Endothelial cell of umbilical vein (primary cell): ENCODE measurements at regions not wholly inside any gene's neighbourhood (a gene's known extent, or its start where the extent isn't known, plus 50 kb on each side); places are given as distances from the start of the nearest gene placed in this dataset.
"Not testable (repeated sequence)": the region's sequence is repeated elsewhere in the genome, so short reads cannot be mapped to it uniquely, and the experiment has no call there.

Experiments
- BruUV-seq: library from RNA; stranded (reverse); fragments of 400-500 nt; replicated peaks from 2 replicates; lab custom pipeline; 2021; lab: Mats Ljungman, UMichigan
- CTCF ChIA-PET: fragments of 300-600, 350-600 bp; sonication (Branson Sonifier 250); formaldehyde crosslinking; loops from one replicate; lab custom pipeline; 2021; ENCODE audit warnings: antibody characterized with exemption, inconsistent platforms; lab: Charles Lee
- POLR2A ChIA-PET: fragments of 300-600, 350-600 bp; sonication (Branson Sonifier 250); formaldehyde crosslinking; loops from one replicate; lab custom pipeline; 2021; ENCODE audit warnings: antibody characterized with exemption, inconsistent platforms; lab: Charles Lee
- DNase-seq: peaks from one replicate; pipeline ENCODE4 v3.0.0-alpha.2; 2011; ENCODE audit warnings: low read depth, low spot score
- FAIRE-seq: peaks from 2 replicates; lab custom pipeline; 2011; peaks lifted over from hg19 to GRCh38; lab: Jason Lieb, UNC
- H2AFZ ChIP-seq: 2 replicates; pipeline ENCODE4 v1.6.0; 2012; ENCODE audit warnings: low read depth, low read length, control low read depth, inconsistent platforms
- H3K27ac ChIP-seq: 2 replicates; pipeline ENCODE4 v1.5.1; 2011; ENCODE audit warnings: low read depth, mild to moderate bottlenecking, control low read depth, low read length, moderate library complexity; ENCODE audit not compliant: insufficient read depth
- H3K27me3 ChIP-seq, 2 experiments: 2 replicates each; pipeline versions ENCODE4 v1.6.0 to v1.6.1; 2011; ENCODE audit warnings: low read length in 2 of 2, mixed read lengths in 1 of 2; ENCODE audit not compliant: control insufficient read depth in 2 of 2, insufficient read depth in 2 of 2
- H3K36me3 ChIP-seq, 2 experiments: 2 replicates in 1 of 2; 3 replicates in 1 of 2; pipeline ENCODE4 v1.5.1; 2011; ENCODE audit warnings: low read length in 2 of 2, mild to moderate bottlenecking in 1 of 2, moderate library complexity in 1 of 2; ENCODE audit not compliant: control insufficient read depth in 2 of 2, insufficient read depth in 2 of 2; ENCODE audit errors: extremely low read depth in 1 of 2
- H3K4me1 ChIP-seq: 3 replicates; pipeline ENCODE4 v1.5.1; 2011; ENCODE audit warnings: mild to moderate bottlenecking, low read length; ENCODE audit not compliant: control insufficient read depth, insufficient read depth; ENCODE audit errors: extremely low read depth
- H3K4me2 ChIP-seq: 2 replicates; pipeline ENCODE4 v1.6.1; 2011; ENCODE audit warnings: low read length, control low read depth, mixed read lengths; ENCODE audit not compliant: insufficient read depth
- H3K4me3 ChIP-seq, 3 experiments: fragments of 200-600 bp in 1 of 3; sonication (generic), shearing (Covaris generic) in 1 of 3; replicated peaks in 1 of 3; 2 replicates each; pipeline ENCODE4 v1.5.1; 2011 to 2016; ENCODE audit warnings: control low read depth in 3 of 3, low read length in 3 of 3, mild to moderate bottlenecking in 2 of 3, inconsistent platforms in 1 of 3, low read depth in 1 of 3, moderate library complexity in 1 of 3; ENCODE audit not compliant: insufficient read depth in 1 of 3
- H3K79me2 ChIP-seq: 2 replicates; pipeline ENCODE4 v1.6.0; 2012; ENCODE audit warnings: low read length, inconsistent platforms; ENCODE audit not compliant: control insufficient read depth, insufficient read depth
- H3K9ac ChIP-seq: replicated peaks from 2 replicates; pipeline ENCODE3; 2011; ENCODE audit warnings: low read length, control low read depth; ENCODE audit not compliant: insufficient read depth; ENCODE audit errors: extremely low read depth
- H3K9me1 ChIP-seq: replicated peaks from 3 replicates; pipeline ENCODE4 v1.6.0; 2011; ENCODE audit warnings: mild to moderate bottlenecking, low read length; ENCODE audit not compliant: control insufficient read depth, insufficient read depth; ENCODE audit errors: extremely low read depth
- H3K9me3 ChIP-seq: replicated peaks from 2 replicates; pipeline ENCODE4 v1.5.1; 2012; ENCODE audit warnings: low read length, inconsistent platforms; ENCODE audit not compliant: control insufficient read depth, insufficient read depth
- H4K20me1 ChIP-seq: replicated peaks from 2 replicates; pipeline ENCODE3; 2011; ENCODE audit warnings: mild to moderate bottlenecking, low read length; ENCODE audit not compliant: control insufficient read depth, insufficient read depth; ENCODE audit errors: extremely low read depth
- CTCF ChIP-seq, 2 donors: IDR thresholded peaks; 1 replicate in 1 of 2; 2 replicates in 1 of 2; pipeline ENCODE4 v1.5.1; 2011; ENCODE audit warnings: low read length in 2 of 2, mild to moderate bottlenecking in 2 of 2, moderate library complexity in 2 of 2, control low read depth in 1 of 2, inconsistent platforms in 1 of 2, low read depth in 1 of 2; ENCODE audit not compliant: insufficient read depth in 1 of 2; ENCODE audit errors: extremely low read depth in 1 of 2
- EZH2 ChIP-seq: IDR thresholded peaks from 2 replicates; pipeline ENCODE4 v1.6.1; 2012; ENCODE audit warnings: borderline replicate concordance, low read depth, mild to moderate bottlenecking, moderate library complexity, low read length, inconsistent platforms; ENCODE audit not compliant: severe bottlenecking
- FOS ChIP-seq: IDR thresholded peaks from 2 replicates; pipeline ENCODE4 v1.6.1; 2011; ENCODE audit warnings: mild to moderate bottlenecking, low read length, moderate library complexity, borderline replicate concordance; ENCODE audit not compliant: insufficient read depth
- GATA2 ChIP-seq: IDR thresholded peaks from 2 replicates; pipeline ENCODE4 v1.7.0; 2011; ENCODE audit warnings: low read depth, mild to moderate bottlenecking, moderate library complexity, mixed read lengths, low read length; ENCODE audit not compliant: insufficient read length, insufficient read depth
- JUN ChIP-seq: IDR thresholded peaks from 2 replicates; pipeline ENCODE4 v1.6.1; 2011; ENCODE audit warnings: borderline replicate concordance, low read depth; ENCODE audit not compliant: insufficient read length, insufficient read depth
- MYC ChIP-seq: IDR thresholded peaks from one replicate; pipeline ENCODE4 v1.6.1; 2011; ENCODE audit warnings: mild to moderate bottlenecking, low read depth, low read length
- POLR2A ChIP-seq: IDR thresholded peaks from 2 replicates; pipeline ENCODE4 v1.6.1; 2012; ENCODE audit warnings: low read depth, mild to moderate bottlenecking, control low read depth, low read length
- POLR2AphosphoS5 ChIP-seq: IDR thresholded peaks from 2 replicates; pipeline ENCODE4 v1.6.1; 2012; ENCODE audit warnings: low read depth, mild to moderate bottlenecking, control low read depth, low read length, moderate library complexity; ENCODE audit not compliant: insufficient read depth
- dilution Hi-C: fragments of 300-500 bp; cut with MboI; formaldehyde crosslinking; loops from one replicate; pipeline ENCODE4 v1.15.0; 2019; ENCODE audit warnings: low sequenced_read_pairs; ENCODE audit not compliant: extremely low pct_ligation_motif_present
- intact Hi-C: fragments of 100-400 bp; cut with micrococcal nuclease; formaldehyde crosslinking; loops from one replicate; pipeline ENCODE4 v1.10.0; 2022
- TF ChIP-seq, protein P1 (sequence below): IDR thresholded peaks from 2 replicates; pipeline ENCODE4 v1.6.1; 2011; ENCODE audit not compliant: insufficient read depth, insufficient read length

DNA sequence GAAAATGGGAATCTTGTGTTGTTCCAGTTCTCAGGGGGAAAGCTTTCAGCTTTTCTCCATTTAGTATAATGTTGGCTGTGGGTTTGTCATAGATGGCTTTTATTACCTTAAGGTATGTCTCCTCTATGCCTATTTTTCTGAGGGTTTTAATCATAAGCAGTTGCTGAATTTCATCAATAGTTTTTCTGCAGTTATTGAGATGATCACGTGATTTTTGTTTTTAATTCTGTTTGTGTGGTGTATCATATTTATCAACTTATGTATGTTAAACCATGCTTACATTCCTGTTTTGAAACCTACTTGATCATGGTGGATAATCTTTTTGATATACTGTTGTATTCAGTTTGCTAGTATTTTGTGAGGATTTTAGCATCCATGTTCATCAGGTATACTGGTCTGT lies 66.8 kb upstream of the CENPE start:
- FAIRE-seq (no peak), DNase-seq (no peak)
- Histone ChIP-seq H3K4me2 (no peak overlapping the region), H4K20me1 (no peaks in the 10 kb centered on the region), H3K9ac (no peak overlapping the region), H3K27ac (no peak overlapping the region), H3K27me3 (no peaks in the 10 kb centered on the region), H3K4me3 (no peak overlapping the region), H3K9me3 (no peaks in the 10 kb centered on the region), H3K36me3 (no peaks in the 10 kb centered on the region), H3K79me2 (no peaks in the 10 kb centered on the region), H3K9me1 (no peaks in the 10 kb centered on the region), H2AFZ (no peak overlapping the region), H3K4me1 (no peaks in the 10 kb centered on the region)
- dilution Hi-C loops (no loop called here), intact Hi-C loops (no loop called here)
- no TSS peak for BruUV-seq
- POLR2A ChIA-PET = no interaction called here
- CTCF ChIA-PET = no interaction called here
- no peak for TF ChIP-seq POLR2A
- no peak for TF ChIP-seq POLR2AphosphoS5
- TF ChIP-seq MYC = no peak
- TF ChIP-seq CTCF (IDR thresholded peaks at IDR 0.05; ENCODE audit: extremely low read depth in 1 of 2, insufficient read depth in 1 of 2, low read depth in 1 of 2, low read length in 2 of 2) = no peak
- TF ChIP-seq GATA2 = no peak
- TF ChIP-seq, protein P1, sequence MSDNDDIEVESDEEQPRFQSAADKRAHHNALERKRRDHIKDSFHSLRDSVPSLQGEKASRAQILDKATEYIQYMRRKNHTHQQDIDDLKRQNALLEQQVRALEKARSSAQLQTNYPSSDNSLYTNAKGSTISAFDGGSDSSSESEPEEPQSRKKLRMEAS = no peak
- no peak for TF ChIP-seq EZH2
- TF ChIP-seq JUN = no peak
- no peak for TF ChIP-seq FOS

DNA sequence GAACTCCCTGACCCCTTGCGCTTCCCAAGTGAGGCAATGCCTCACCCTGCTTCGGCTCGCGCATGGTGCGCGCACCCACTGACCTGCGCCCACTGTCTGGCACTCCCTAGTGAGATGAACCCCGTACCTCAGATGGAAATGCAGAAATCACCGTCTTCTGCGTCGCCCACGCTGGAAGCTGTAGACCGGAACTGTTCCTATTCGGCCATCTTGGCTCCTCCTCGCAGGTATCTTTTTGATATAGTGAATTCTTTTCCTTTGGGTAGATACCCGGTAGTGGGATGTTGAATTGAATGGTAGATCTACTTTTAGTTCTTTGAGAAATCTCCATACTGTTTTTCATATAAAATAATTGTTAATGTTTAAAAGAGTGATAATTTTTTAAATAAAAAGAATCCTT lies 57.9 kb upstream of the CENPE start:
- H2AFZ ChIP-seq, DNase-seq, H3K9ac ChIP-seq, FAIRE-seq, POLR2A ChIA-PET, H3K9me3 ChIP-seq, H4K20me1 ChIP-seq, H3K27me3 ChIP-seq, H3K79me2 ChIP-seq, H3K27ac ChIP-seq, CTCF ChIA-PET, H3K36me3 ChIP-seq, intact Hi-C loops, dilution Hi-C loops, H3K4me3 ChIP-seq, BruUV-seq, H3K9me1 ChIP-seq, H3K4me1 ChIP-seq, H3K4me2 ChIP-seq: not testable (repeated sequence)
